Pancreas (tissue), 10 donors: ENCODE measurements at regions not wholly inside any gene's neighbourhood (a gene's known extent, or its start where the extent isn't known, plus 50 kb on each side); places are given as distances from the start of the nearest gene placed in this dataset.

ENCODE experiments used
- ATAC-seq, 4 donors: fragments of 200-7000 bp; cut with Tn5 transposase; one replicate each; pipeline versions ENCODE4 v1.8.0 to v1.9.1; 2020; ENCODE audit warnings: mild to moderate bottlenecking in 4 of 4, moderate library complexity in 4 of 4
- DNase-seq, 6 donors: peaks; one replicate each; pipeline ENCODE4 v3.0.0-alpha.2; 2020
- FAIRE-seq: peaks from 2 replicates; lab custom pipeline; 2012; peaks lifted over from hg19 to GRCh38; lab: Jason Lieb, UNC
- H3K27ac ChIP-seq, 4 donors: fragments of 200-600 bp; sonication (generic); 1 replicate in 3 of 4; 2 replicates in 1 of 4; pipeline versions ENCODE4 v1.5.0 to v1.8.0; 2020
- H3K27me3 ChIP-seq, 4 donors: fragments of 200-600 bp; one replicate each; pipeline ENCODE4 v1.8.0; 2021
- H3K36me3 ChIP-seq, 3 donors: fragments of 200-600 bp; sonication (generic) in 1 of 3; one replicate each; pipeline versions ENCODE4 v1.5.0 to v1.8.0; 2020 to 2021
- H3K4me1 ChIP-seq, 3 donors: fragments of 200-600 bp; one replicate each; pipeline ENCODE4 v1.8.0; 2021
- H3K4me3 ChIP-seq, 4 donors: fragments of 200-600 bp; sonication (generic) in 2 of 4; one replicate each; pipeline versions ENCODE4 v1.5.0 to v1.8.0; 2020 to 2021
- H3K9me3 ChIP-seq, 4 donors: fragments of 200-600 bp; one replicate each; pipeline ENCODE4 v1.8.0; 2021
- CTCF ChIP-seq, 4 donors: fragments of 200-600 bp; sonication (generic) in 3 of 4; IDR thresholded peaks; one replicate each; pipeline versions ENCODE4 v1.5.0 to v1.8.0; 2021; ENCODE audit warnings: antibody characterized with exemption in 4 of 4
- WGBS, 2 donors: extraction: QIAGEN DNeasy Blood & Tissue Kit; methylation state at CpG; one replicate each; pipeline ENCODE4 v1.1.7; 2013; 5-methylcytosine and 5-hydroxymethylcytosine counted together
- intact Hi-C, 3 donors: fragments of 100-400 bp; cut with DNase I; formaldehyde crosslinking; loops; one replicate each; pipeline versions ENCODE4 v1.11.1 to v1.14.2; 2022
- donor health status: healthy with polysubstance abuse.
- donor health status: DM: no; HTN: no; CAD: no; lungs with moderate emphysema.
- donor health status: DM: no; HTN: no; CAD: no.
- donor health status: control.
- donor health status: control.
- donor health status: Bipolar disorder and iron deficiency.
- donor health status: DM: yes; HTN: yes; CAD: no.
- donor health status: DM: no; HTN: no; CAD: no.
- donor health status: DM: no; HTN: no; CAD: no.
- donor health status: DM: yes; HTN: yes; CAD: no.

DNA sequence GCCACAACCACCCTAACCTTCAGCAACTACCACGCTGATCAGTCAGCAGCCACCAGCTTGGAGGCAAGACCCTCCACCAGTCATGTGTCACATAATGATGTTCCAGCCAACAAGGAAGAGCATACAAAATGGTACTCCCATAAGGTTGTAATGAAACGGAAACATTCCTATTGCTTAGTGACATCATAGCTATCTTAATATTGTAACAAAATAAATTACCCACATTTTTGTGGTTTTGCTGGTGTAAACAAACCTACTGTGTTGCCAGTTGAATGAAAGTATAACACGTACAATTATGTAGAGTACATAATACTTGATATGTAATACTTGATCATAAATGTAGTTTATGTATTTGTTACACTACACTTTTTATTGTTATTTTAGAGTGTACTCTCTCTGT, 1363.2 kb upstream of the ADGRL4 start:
- H3K36me3 ChIP-seq: no peaks in the 10 kb centered on the region
- H3K9me3 ChIP-seq: no peaks in the 10 kb centered on the region
- no peaks in the 10 kb centered on the region for H3K27me3 ChIP-seq
- 63 to 76% methylated on average over 3 of the region's 3 CpGs for WGBS, 2 donors
- TF ChIP-seq CTCF (IDR thresholded peaks at IDR 0.05): no peak
- intact Hi-C loops: no loop called here
- no peak for ATAC-seq
- FAIRE-seq: no peak
- DNase-seq: no peak
- H3K4me1 ChIP-seq: no peaks in the 10 kb centered on the region
- no peak overlapping the region for H3K27ac ChIP-seq
- no peak overlapping the region for H3K4me3 ChIP-seq

DNA sequence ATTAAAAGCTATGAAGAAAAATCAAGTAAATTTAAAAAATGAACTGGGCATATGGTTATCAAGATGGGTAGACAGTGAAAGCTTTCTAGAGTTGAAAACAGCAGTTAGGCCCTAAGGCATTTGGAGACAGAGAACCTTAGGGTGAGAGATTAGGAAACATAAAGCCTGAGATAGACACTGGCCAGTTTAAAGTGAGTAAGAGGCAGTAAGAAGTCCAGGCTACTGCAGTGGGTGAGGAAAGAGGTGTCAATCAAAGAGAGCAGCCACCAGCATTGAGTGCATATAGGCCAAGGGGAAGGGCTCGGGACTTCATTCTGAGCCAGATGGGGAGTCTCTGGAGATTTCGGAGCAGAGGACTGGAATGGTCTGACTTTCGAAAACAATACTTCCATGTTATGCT, 1360.5 kb upstream of the ADGRL4 start:
- no peaks in the 10 kb centered on the region for H3K27me3 ChIP-seq
- FAIRE-seq (no peak), ATAC-seq (no peak), DNase-seq (no peak)
- H3K4me1 ChIP-seq: no peaks in the 10 kb centered on the region
- no peak overlapping the region for H3K27ac ChIP-seq
- intact Hi-C loops: no loop called here
- H3K4me3 ChIP-seq: no peak overlapping the region
- no peaks in the 10 kb centered on the region for H3K9me3 ChIP-seq
- WGBS, 2 donors: 80 to 88% methylated on average over 3 of the region's 3 CpGs
- TF ChIP-seq CTCF (IDR thresholded peaks at IDR 0.05): no peak
- H3K36me3 ChIP-seq: no peaks in the 10 kb centered on the region

DNA sequence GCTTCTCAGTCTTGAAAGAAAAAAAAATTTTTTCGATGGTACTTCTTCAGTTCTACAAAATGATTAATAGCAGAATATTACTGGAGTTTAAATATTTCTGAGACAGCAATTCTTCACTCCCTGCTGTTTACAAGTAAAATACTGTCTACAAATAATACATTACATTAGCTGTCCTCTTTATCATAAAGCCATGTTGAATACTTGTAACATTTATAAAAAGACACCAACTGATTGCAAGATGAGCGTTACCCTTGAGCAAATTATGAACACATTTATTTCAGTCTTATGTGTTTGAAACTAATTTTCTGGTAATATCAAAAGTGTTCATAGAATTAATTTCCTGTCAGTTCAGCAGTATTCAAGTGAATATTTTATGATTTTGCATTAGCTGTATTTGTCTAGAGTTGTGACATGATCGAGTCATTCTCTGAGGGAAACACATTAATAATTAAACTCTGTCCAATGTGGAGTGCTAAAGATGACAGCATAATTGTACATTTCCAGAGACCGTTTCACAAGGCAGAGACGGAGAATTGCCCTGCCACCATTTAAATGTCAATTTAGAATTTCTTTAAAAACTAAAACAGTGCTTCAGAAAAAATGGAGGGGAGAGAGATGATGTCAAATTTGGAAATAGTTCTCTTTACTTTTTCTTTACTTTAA, 1359.0 kb upstream of the ADGRL4 start:
- no peaks in the 10 kb centered on the region for H3K4me1 ChIP-seq
- no peaks in the 10 kb centered on the region for H3K27me3 ChIP-seq
- H3K9me3 ChIP-seq: no peaks in the 10 kb centered on the region
- 45% methylated on average over 5 of the region's 5 CpGs for WGBS, 2 donors
- FAIRE-seq (no peak), ATAC-seq (no peak), DNase-seq (no peak)
- no peaks in the 10 kb centered on the region for H3K36me3 ChIP-seq
- no peak for TF ChIP-seq CTCF (IDR thresholded peaks at IDR 0.05)
- no peak overlapping the region for H3K27ac ChIP-seq
- intact Hi-C loops: no loop called here
- no peak overlapping the region for H3K4me3 ChIP-seq

- no peak for DNase-seq
- 90 to 95% methylated on average over 5 of the region's 5 CpGs for whole genome bisulfite sequencing, 2 donors
- intact Hi-C loops: no loop called here
- ATAC-seq: no peak
- Histone ChIP-seq H3K27me3 (no peaks in the 10 kb centered on the region), H3K27ac (no peak overlapping the region), H3K4me3 (no peak overlapping the region), H3K9me3 (no peaks in the 10 kb centered on the region), H3K4me1 (no peaks in the 10 kb centered on the region), H3K36me3 (no peaks in the 10 kb centered on the region)
- no peak for FAIRE-seq
- TF ChIP-seq CTCF (IDR thresholded peaks at IDR 0.05): no peak
Observed at GRCh38 chr1:80363689-80364475, 1357.4 kb upstream of the ADGRL4 start.

DNA sequence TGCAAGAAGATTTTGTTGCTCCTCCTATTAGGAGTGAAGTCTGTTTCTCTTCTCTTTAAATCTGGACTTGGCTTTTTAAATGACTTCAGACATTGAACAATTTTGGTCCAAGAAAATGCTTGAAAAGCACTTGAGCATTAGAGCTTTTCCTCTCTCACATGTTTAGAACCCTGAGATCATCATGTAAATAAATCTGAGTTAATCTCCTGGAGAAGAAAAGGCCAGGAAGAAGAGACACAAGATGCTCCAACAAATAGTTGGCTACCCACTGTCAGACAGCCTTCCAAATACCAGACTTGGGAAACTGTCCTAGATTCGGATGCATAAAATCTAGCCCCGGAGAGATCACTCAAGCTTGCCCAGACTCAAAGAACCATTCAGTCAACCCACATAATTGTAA, 1353.1 kb upstream of the ADGRL4 start:
- Histone ChIP-seq H3K4me1 (no peaks in the 10 kb centered on the region), H3K27ac (no peak overlapping the region), H3K9me3 (no peaks in the 10 kb centered on the region), H3K36me3 (no peaks in the 10 kb centered on the region), H3K27me3 (no peaks in the 10 kb centered on the region), H3K4me3 (no peak overlapping the region)
- 75 to 95% methylated on average over 2 of the region's 2 CpGs for WGBS, 2 donors
- DNase-seq (no peak), FAIRE-seq (no peak), ATAC-seq (no peak)
- intact Hi-C loops: no loop called here
- TF ChIP-seq CTCF (IDR thresholded peaks at IDR 0.05): no peak
